ENCODE measurements at regions not wholly inside any gene's neighbourhood (a gene's known extent, or its start where the extent isn't known, plus 50 kb on each side); places are given as distances from the start of the nearest gene placed in this dataset.
A peak's percentile ranks its signal among the peaks of the same experiment; 100 is the strongest.

GRCh38 chrX:118252967-118253366 is 92.9 kb upstream of the WDR44 start:
- no peaks in the 10 kb centered on the region for H3K9me3 ChIP-seq (ENCODE audit: insufficient read depth, low read depth)
- H3K9me2 ChIP-seq (ENCODE audit: insufficient read depth), result no peaks in the 10 kb centered on the region
- TF ChIP-seq CTCF (conservative IDR thresholded peaks at IDR 0.05), result no peak
- no peak for TF ChIP-seq EZH2 (IDR thresholded peaks at IDR 0.05; ENCODE audit: low read depth)
- no peak overlapping the region for H3K27ac ChIP-seq
- no peaks in the 10 kb centered on the region for H4K20me1 ChIP-seq (ENCODE audit: insufficient read depth)
- H3K4me2 ChIP-seq, result no peak overlapping the region
- DNase-seq, result no peak
- H3K79me2 ChIP-seq (ENCODE audit: low read depth), result no peaks in the 10 kb centered on the region
- H3K36me3 ChIP-seq (ENCODE audit: low read depth), result no peaks in the 10 kb centered on the region
- no peak overlapping the region for H3K4me3 ChIP-seq
- H3K4me1 ChIP-seq (replicated peaks; ENCODE audit: insufficient read depth), result no peaks in the 10 kb centered on the region
- H3K27me3 ChIP-seq (ENCODE audit: insufficient read depth, low read depth), result 0 out of 2 replicates have a peak, but pooled peaks cover 8% of the 10 kb centered on the region
- intact Hi-C loops (cut with micrococcal nuclease; ENCODE audit: unreplicated experiment), result no loop called here
- ChIA-PET CTCF (no interaction called here), POLR2A (ENCODE audit: unreplicated experiment) (no interaction called here)
- no peak overlapping the region for H2AFZ ChIP-seq
- H3F3A ChIP-seq (ENCODE audit: insufficient read depth, low read depth), result no peaks in the 10 kb centered on the region
- no TSS peak for BruUV-seq (replicated peaks)

DNA sequence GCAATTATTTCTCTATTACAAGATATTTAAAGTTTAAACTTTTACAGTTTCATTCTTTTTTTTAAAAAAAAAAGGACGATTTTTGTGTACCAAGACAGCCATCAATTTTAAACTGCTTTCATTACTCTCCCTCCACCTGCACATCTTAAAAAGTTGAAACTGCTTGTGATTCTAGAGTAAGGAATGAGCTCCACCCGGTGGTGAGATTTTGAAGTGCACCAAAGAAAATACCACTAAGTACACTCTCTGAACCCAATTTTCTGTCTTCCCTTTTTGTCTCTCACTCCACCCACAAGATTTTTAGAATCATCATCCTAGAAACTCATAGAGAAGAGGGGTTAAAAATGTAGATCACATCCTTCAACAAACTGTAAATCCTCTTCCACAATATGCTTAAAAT is 91.3 kb upstream of the WDR44 start:
- Histone ChIP-seq H3K27me3 (ENCODE audit: insufficient read depth, low read depth) (no peaks in the 10 kb centered on the region), H3K9me3 (ENCODE audit: insufficient read depth, low read depth) (no peaks in the 10 kb centered on the region), H3K36me3 (ENCODE audit: low read depth) (no peaks in the 10 kb centered on the region), H3K4me1 (replicated peaks; ENCODE audit: insufficient read depth) (no peaks in the 10 kb centered on the region), H3K4me2 (no peak overlapping the region), H3K4me3 (no peak overlapping the region), H3K79me2 (ENCODE audit: low read depth) (no peaks in the 10 kb centered on the region), H3K27ac (no peak overlapping the region), H2AFZ (no peak overlapping the region), H3K9me2 (ENCODE audit: insufficient read depth) (no peaks in the 10 kb centered on the region), H4K20me1 (ENCODE audit: insufficient read depth) (no peaks in the 10 kb centered on the region), H3F3A (ENCODE audit: insufficient read depth, low read depth) (no peaks in the 10 kb centered on the region)
- intact Hi-C loops (cut with micrococcal nuclease; ENCODE audit: unreplicated experiment), result no loop called here
- POLR2A ChIA-PET (ENCODE audit: unreplicated experiment), result interaction anchor here (0.6 kb wide), 1 partner anchor 138 kb away, joined by 3 read pairs; no protein-coding TSS in a partner anchor
- no TSS peak for BruUV-seq (replicated peaks)
- peak; percentile 31 to 34 for DNase-seq
- CTCF ChIA-PET, result interaction anchor here (0.6 kb wide), 1 partner anchor 447 kb away, joined by 3 read pairs; no protein-coding TSS in a partner anchor
- no peak for TF ChIP-seq EZH2 (IDR thresholded peaks at IDR 0.05; ENCODE audit: low read depth)
- peak; percentile 84 for TF ChIP-seq CTCF (conservative IDR thresholded peaks at IDR 0.05)

GRCh38 chrX:118255921-118256320 is 90.0 kb upstream of the WDR44 start:
- H3K27ac ChIP-seq, result no peak overlapping the region
- ChIA-PET CTCF (interaction anchor here (0.6 to 0.7 kb wide), 2 partner anchors 458 to 800 kb away, joined by 6 to 10 read pairs; no protein-coding TSS in a partner anchor), POLR2A (ENCODE audit: unreplicated experiment) (no interaction called here)
- no peak overlapping the region for H3K4me2 ChIP-seq
- intact Hi-C loops (cut with micrococcal nuclease; ENCODE audit: unreplicated experiment), result no loop called here
- H3K4me1 ChIP-seq (replicated peaks; ENCODE audit: insufficient read depth), result no peaks in the 10 kb centered on the region
- no peaks in the 10 kb centered on the region for H3K27me3 ChIP-seq (ENCODE audit: insufficient read depth, low read depth)
- no peaks in the 10 kb centered on the region for H3K36me3 ChIP-seq (ENCODE audit: low read depth)
- no peaks in the 10 kb centered on the region for H3K9me3 ChIP-seq (ENCODE audit: insufficient read depth, low read depth)
- no peak for DNase-seq
- H4K20me1 ChIP-seq (ENCODE audit: insufficient read depth), result no peaks in the 10 kb centered on the region
- no peak overlapping the region for H3K4me3 ChIP-seq
- no peaks in the 10 kb centered on the region for H3F3A ChIP-seq (ENCODE audit: insufficient read depth, low read depth)
- H3K9me2 ChIP-seq (ENCODE audit: insufficient read depth), result no peaks in the 10 kb centered on the region
- BruUV-seq (replicated peaks), result no TSS peak
- no peak for TF ChIP-seq EZH2 (IDR thresholded peaks at IDR 0.05; ENCODE audit: low read depth)
- TF ChIP-seq CTCF (conservative IDR thresholded peaks at IDR 0.05), result no peak
- no peak overlapping the region for H2AFZ ChIP-seq
- no peaks in the 10 kb centered on the region for H3K79me2 ChIP-seq (ENCODE audit: low read depth)

Measured in PC-9 (cell line).